Nephron progenitor cell (in vitro differentiated cells): ENCODE measurements at regions not wholly inside any gene's neighbourhood (a gene's known extent, or its start where the extent isn't known, plus 50 kb on each side); places are given as distances from the start of the nearest gene placed in this dataset.

ENCODE experiments used
- DNase-seq: peaks from one replicate; pipeline ENCODE4 v3.0.0; 2021
- H3K27ac Mint-ChIP-seq: 2 replicates; pipeline ENCODE4 v1.8.0; 2021; ENCODE audit warnings: mild to moderate bottlenecking, moderate library complexity, mixed read lengths
- H3K27me3 Mint-ChIP-seq: 2 replicates; pipeline ENCODE4 v1.8.0; 2021; ENCODE audit warnings: mild to moderate bottlenecking, low read depth, mixed read lengths; ENCODE audit not compliant: poor library complexity
- H3K36me3 Mint-ChIP-seq: 2 replicates; pipeline ENCODE4 v1.8.0; 2021; ENCODE audit warnings: low read depth, mixed read lengths
- H3K4me1 Mint-ChIP-seq: 2 replicates; pipeline ENCODE4 v1.8.0; 2021; ENCODE audit warnings: mixed read lengths
- H3K4me3 Mint-ChIP-seq: 2 replicates; pipeline ENCODE4 v1.8.0; 2021; ENCODE audit warnings: mild to moderate bottlenecking, moderate library complexity, mixed read lengths
- H3K9me3 Mint-ChIP-seq: 2 replicates; pipeline ENCODE4 v1.8.0; 2021; ENCODE audit warnings: mild to moderate bottlenecking, moderate library complexity, mixed read lengths
- CTCF ChIP-seq: fragments of 200-600 bp; sonication (generic); IDR thresholded peaks from 2 replicates; pipeline ENCODE4 v1.5.0; 2021; ENCODE audit warnings: antibody characterized with exemption

GRCh38 chr4:124953061-124953460 lies 240.5 kb upstream of the ANKRD50 start:
- no peak for DNase-seq
- H3K4me1 Mint-ChIP-seq = peaks cover 15% of the 10 kb centered on the region
- H3K4me3 Mint-ChIP-seq = no peak overlapping the region
- H3K9me3 Mint-ChIP-seq = peaks cover 10% of the 10 kb centered on the region
- peaks cover 11% of the 10 kb centered on the region for H3K36me3 Mint-ChIP-seq
- no peak overlapping the region for H3K27ac Mint-ChIP-seq
- TF ChIP-seq CTCF = no peak
- no peaks in the 10 kb centered on the region for H3K27me3 Mint-ChIP-seq

GRCh38 chr4:124952601-124953000 lies 240.1 kb upstream of the ANKRD50 start:
- no peak for TF ChIP-seq CTCF
- Mint-ChIP-seq H3K9me3 (peaks cover 10% of the 10 kb centered on the region), H3K36me3 (peaks cover 11% of the 10 kb centered on the region), H3K4me3 (no peak overlapping the region), H3K27ac (no peak overlapping the region), H3K4me1 (peaks cover 17% of the 10 kb centered on the region), H3K27me3 (no peaks in the 10 kb centered on the region)
- no peak for DNase-seq

GRCh38 chr4:124948976-124949597 lies 236.6 kb upstream of the ANKRD50 start:
- no peak for TF ChIP-seq CTCF
- peaks cover 11% of the 10 kb centered on the region for H3K36me3 Mint-ChIP-seq

GRCh38 chr4:124947622-124948265 lies 235.2 kb upstream of the ANKRD50 start:
- Mint-ChIP-seq H3K4me3 (no peak overlapping the region), H3K27ac (peak overlapping the region; percentile 52), H3K4me1 (peaks cover 19% of the 10 kb centered on the region), H3K9me3 (peaks cover 10% of the 10 kb centered on the region), H3K27me3 (no peaks in the 10 kb centered on the region), H3K36me3 (peaks cover 11% of the 10 kb centered on the region)
- DNase-seq = no peak
- TF ChIP-seq CTCF = no peak

More at GRCh38 chr4:124948976-124949597, 236.6 kb upstream of the ANKRD50 start:
- Mint-ChIP-seq H3K4me3 (no peak overlapping the region), H3K27ac (peak overlapping the region; percentile 50), H3K27me3 (no peaks in the 10 kb centered on the region), H3K9me3 (peaks cover 10% of the 10 kb centered on the region), H3K4me1 (peaks cover 19% of the 10 kb centered on the region)
- DNase-seq = no peak

GRCh38 chr4:124946696-124947095 lies 234.2 kb upstream of the ANKRD50 start:
- H3K27ac Mint-ChIP-seq = peak overlapping the region; percentile 58
- no peak for DNase-seq
- no peak for TF ChIP-seq CTCF
- no peaks in the 10 kb centered on the region for H3K27me3 Mint-ChIP-seq
- no peak overlapping the region for H3K4me3 Mint-ChIP-seq
- peaks cover 19% of the 10 kb centered on the region for H3K4me1 Mint-ChIP-seq
- peaks cover 7% of the 10 kb centered on the region for H3K9me3 Mint-ChIP-seq
- peaks cover 9% of the 10 kb centered on the region for H3K36me3 Mint-ChIP-seq

- Mint-ChIP-seq H3K36me3 (no peaks in the 10 kb centered on the region), H3K27me3 (no peaks in the 10 kb centered on the region), H3K27ac (no peak overlapping the region), H3K9me3 (no peaks in the 10 kb centered on the region), H3K4me3 (no peak overlapping the region), H3K4me1 (peaks cover 19% of the 10 kb centered on the region)
- no peak for TF ChIP-seq CTCF
- no peak for DNase-seq
Measured at GRCh38 chr4:124945422-124945821, 232.9 kb upstream of the ANKRD50 start.
